ENCODE measurements at regions not wholly inside any gene's neighbourhood (a gene's known extent, or its start where the extent isn't known, plus 50 kb on each side); places are given as distances from the start of the nearest gene placed in this dataset.

DNA sequence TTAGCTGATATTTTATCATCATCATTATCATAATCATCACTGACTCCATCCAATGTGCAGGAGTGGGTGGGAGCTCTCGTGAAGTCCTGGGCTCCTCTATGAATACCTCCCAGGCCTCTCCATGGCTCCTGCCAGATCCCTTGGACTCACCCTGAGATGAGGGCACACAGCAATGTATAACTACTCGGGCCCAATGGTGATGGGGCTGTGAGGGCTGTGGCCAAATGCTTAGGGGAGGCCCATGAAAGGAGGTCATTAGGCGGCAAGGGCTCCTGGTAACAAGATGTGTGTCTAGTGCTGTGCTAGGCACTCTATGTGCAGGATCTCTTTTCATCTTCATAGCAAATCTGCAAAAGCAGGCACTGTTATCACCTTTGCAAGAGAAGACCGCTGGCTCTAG is 270.9 kb downstream of the GLRX3 start:
- DNase-seq, result no peak

- no peak for DNase-seq
These were observed 273.1 kb downstream of the GLRX3 start for GRCh38 chr10:130409331-130409730.

GRCh38 chr10:130409931-130410330 is 273.7 kb downstream of the GLRX3 start:
- DNase-seq, result no peak

- no peak for DNase-seq
These were observed 275.4 kb downstream of the GLRX3 start for GRCh38 chr10:130411496-130412085.

DNA sequence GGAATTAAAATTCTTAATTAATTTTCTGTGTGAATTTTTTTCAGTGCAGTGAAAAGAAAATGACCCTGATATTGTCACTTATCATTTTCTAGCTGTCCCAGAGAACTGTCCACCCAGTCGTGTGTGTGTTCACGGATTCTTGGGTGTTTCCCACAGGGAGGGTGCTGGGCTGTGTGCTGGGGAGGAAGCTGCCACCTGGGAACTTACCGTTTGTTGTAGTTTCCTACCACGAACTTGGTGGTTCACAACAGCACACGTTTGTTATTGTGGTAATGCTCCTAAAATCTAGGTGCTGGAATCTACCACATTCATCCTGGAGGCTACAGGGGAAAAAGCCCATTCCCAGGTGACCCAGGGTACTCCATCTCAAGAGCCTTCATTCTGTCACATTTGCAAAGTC is 276.1 kb downstream of the GLRX3 start:
- no peak for DNase-seq

GRCh38 chr10:130416334-130417150 is 280.4 kb downstream of the GLRX3 start:
- DNase-seq, result no peak

- DNase-seq, result no peak
These were observed 282.5 kb downstream of the GLRX3 start for GRCh38 chr10:130418731-130419130.

DNA sequence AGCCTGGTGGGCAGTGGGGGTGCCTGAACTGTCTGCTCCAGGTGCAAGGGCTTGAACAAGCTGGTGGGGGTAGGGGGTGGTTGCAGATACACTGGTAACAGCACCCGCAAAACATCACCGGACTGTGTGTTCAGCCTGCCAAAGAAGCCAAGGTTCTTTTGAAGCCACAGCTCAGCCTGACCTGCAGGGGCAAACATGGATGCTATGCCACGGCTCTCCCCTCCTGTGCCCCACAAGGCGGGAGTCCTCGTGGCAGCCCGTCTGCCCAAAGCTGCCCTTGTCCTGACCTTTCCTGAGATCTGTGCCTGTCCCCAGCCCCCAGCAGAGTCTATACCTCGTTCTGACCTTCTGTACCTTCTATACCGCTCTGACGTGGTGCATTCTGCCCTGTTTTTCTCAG is 285.7 kb downstream of the GLRX3 start:
- DNase-seq, result no peak

GRCh38 chr10:130422366-130423324 is 286.5 kb downstream of the GLRX3 start:
- no peak for DNase-seq

DNA sequence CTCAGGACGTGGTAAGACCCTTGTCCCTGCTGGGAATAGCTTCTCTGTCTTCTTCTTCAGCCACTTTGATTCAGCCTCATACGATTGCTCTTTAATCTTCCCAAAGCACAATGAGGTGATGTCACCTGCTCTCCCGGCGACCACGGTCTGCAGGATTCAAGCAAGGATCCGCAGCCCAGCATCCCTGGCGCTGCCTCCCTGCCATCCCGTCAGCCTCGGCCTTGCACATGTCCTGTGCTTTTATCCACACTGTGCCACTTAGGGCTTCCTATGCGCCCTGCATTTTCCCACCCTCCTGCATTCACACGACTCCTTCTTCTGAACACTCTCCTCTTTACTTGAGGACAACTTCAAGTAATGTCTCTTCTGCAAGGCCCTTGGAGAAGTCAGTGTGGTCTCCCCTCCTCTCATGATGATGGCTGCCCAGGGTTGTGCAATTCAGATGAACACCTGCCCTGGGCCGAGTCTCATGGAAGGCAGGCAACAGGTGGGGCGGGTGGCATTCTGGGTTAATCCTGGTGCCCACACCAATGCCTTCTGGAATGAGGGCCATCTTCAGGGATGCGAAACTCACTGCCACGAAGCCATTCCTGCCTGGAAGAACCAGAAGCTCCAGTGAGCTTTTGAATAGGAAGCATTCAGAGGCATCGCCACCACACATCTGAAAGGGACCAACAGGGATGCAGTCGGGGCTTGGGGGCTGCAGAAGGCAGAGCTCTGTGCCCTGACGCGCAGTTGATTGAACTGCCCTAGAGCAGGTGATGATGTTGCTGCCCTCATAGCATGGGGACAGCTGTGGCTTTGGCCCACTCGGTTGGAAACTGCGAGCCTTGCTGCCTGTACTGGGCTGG is 287.5 kb downstream of the GLRX3 start:
- no peak for DNase-seq

GRCh38 chr10:130424418-130424817 is 288.2 kb downstream of the GLRX3 start:
- no peak for DNase-seq

DNA sequence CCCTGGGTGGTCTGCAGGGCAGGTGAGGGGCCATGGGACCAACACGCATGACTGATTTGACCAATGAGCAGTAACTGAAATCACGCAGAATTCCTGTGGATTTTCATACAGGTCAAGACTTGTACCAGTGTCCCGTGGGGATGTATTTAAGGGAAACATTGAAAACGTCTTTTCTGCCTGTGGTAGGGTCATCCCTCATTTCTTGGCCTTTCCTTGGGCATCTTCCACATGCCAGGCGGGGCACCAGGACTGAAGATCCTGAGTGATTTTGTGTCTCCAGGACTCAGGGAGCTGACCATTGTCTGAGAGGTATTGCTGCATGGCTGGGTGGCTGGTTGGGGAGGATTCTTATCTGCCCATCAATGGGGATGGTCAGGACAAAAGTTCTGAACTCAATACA is 289.0 kb downstream of the GLRX3 start:
- no peak for DNase-seq

GRCh38 chr10:130425881-130426435 is 289.8 kb downstream of the GLRX3 start:
- no peak for DNase-seq

DNA sequence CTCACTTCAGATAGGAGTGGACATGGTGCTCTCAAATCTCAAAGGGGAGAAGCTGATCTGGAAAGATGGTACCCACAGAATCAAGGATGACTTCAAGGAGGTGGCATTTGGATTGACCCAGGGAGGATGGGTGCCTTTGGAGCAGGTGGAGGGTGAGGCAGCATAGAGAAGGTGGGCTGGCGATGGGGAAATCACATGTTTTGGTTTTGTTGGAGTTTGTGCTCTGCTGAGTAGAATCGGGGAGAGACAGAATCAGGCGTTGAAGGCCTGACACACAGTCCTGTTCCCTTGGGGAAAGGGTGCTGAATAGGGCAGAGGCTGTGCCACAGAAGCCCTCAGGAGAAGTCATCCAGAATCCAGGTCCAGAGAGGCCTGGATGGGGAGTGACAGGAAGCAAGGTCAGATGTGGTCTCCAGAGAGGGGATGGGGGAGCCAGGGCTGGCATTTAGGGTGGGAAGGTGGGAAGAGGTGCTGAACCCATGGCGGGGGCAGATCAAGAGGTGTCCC is 291.1 kb downstream of the GLRX3 start:
- DNase-seq, result no peak

GRCh38 chr10:130428936-130429335 is 292.7 kb downstream of the GLRX3 start:
- no peak for DNase-seq

DNA sequence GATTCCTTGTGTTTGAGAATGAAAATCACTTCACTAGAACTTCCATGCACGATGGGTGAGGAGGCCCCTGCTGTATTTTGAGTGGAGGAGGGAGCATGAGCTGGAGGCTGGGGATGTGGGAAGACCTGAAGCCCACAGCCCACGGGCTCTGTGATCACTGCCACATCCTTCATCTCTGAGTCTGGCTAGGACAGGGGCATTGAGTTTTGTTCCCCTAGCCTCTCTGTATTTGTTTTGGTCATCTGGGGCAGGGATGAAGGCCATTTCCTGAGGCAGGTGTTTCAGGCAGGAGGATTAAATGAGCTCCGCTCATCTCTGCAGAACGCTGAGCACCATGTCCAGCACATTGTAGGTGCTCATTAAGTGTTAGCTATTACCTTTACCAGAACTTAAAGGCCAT is 293.6 kb downstream of the GLRX3 start:
- no peak for DNase-seq

- no peak for DNase-seq
These were observed 294.1 kb downstream of the GLRX3 start for GRCh38 chr10:130430291-130430690.

DNA sequence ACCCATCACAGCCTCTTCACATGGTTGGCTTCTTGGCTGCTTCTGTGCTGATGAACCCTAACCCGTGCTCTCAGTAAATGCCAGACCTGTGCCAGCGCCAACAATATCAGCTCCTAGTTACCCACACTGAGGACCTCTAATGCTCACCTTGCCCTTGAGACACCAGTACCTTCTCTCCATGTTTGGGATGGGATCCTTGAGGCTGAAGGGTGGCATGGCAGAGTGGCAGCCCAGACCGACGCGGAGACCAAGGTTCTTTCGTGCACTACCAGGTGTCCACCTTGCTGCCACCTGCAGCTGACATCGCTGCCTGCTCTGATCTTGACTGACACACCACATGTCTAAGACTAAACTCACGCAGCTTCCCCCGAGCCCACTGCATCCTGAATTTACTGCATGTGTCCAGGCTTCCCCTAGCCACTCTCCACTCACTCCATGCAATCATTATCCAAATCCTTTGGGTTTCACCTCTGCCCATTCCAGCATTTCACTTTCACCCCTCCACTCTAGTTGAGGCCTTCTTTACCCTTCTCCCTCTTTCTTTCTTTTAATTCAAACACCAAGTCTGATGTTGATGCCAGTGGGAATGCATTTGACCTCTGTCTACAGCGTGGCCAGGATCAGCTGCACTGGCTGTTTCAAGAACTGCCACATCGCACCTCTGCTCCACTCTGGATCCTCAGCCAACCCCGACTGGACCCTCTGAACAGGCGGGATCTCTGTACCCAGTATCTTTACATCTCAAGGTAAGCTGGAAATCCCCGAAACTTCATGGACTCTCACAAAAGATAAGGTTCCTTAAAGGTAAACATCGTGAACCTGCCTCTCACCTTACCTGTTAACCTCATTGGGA is 294.9 kb downstream of the GLRX3 start:
- no peak for DNase-seq

DNA sequence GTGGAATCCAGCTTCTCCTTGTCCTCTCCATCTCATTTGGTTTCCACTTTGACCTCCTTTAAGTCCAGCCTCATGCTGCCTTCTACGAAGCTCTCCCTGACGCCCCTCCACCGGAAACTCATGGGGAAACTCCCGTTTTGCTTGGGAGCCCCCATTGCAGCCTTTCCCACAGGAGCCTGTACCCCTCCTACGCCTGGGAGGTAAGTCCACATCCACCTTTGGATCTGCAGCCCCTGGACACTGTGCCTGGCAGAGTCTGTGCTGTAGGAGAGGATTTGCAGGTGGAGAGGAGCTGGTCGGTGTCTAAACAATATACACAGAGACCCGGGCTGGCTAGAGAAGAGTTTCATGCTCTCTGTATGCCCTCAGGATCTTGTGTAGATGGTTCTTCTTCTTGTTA is 296.1 kb downstream of the GLRX3 start:
- DNase-seq, result no peak

- no peak for DNase-seq
These were observed 296.7 kb downstream of the GLRX3 start for GRCh38 chr10:130432850-130433249.

Data from NCI-H2171 (cell line).